PC-3 (cell line): ENCODE measurements at regions not wholly inside any gene's neighbourhood (a gene's known extent, or its start where the extent isn't known, plus 50 kb on each side); places are given as distances from the start of the nearest gene placed in this dataset.

ENCODE experiments used
- ATAC-seq: fragments of 200-7000 bp; cut with Tn5 transposase; 2 replicates; pipeline ENCODE4 v1.9.1; 2020; ENCODE audit warnings: mild to moderate bottlenecking, moderate library complexity
- BruUV-seq: library from RNA; stranded (reverse); fragments of 400-500 nt; replicated peaks from 2 replicates; lab custom pipeline; 2021; lab: Mats Ljungman, UMichigan
- CTCF ChIA-PET: fragments of 300-600 bp; sonication (Branson Sonifier 250); formaldehyde crosslinking; loops from one replicate; lab custom pipeline; 2022; ENCODE audit warnings: antibody characterized with exemption; lab: Charles Lee
- POLR2A ChIA-PET: fragments of 300-600 bp; sonication (Branson Sonifier 250); formaldehyde crosslinking; loops from one replicate; lab custom pipeline; 2022; ENCODE audit warnings: antibody characterized with exemption; ENCODE audit not compliant: unreplicated experiment; lab: Charles Lee
- DNase-seq: peaks from one replicate; pipeline ENCODE4 v3.0.0-alpha.2; 2015
- H2AFZ ChIP-seq: fragments of 300-600 bp; sonication (generic); 2 replicates; pipeline ENCODE4 v1.6.0; 2016; ENCODE audit warnings: antibody characterized with exemption, low read length
- H3F3A ChIP-seq: fragments of 300-600 bp; sonication (generic); one replicate; pipeline ENCODE4 v1.6.0; 2017; ENCODE audit warnings: antibody characterized with exemption, low read length, control low read depth, mild to moderate bottlenecking; ENCODE audit not compliant: unreplicated experiment
- H3K27ac ChIP-seq: fragments of 300-600 bp; sonication (generic); 2 replicates; pipeline ENCODE4 v1.5.1; 2016; ENCODE audit warnings: mild to moderate bottlenecking, low read length
- H3K27me3 ChIP-seq: fragments of 300-600 bp; sonication (generic); 2 replicates; pipeline ENCODE4 v1.6.1; 2016; ENCODE audit warnings: low read length, mixed read lengths
- H3K36me3 ChIP-seq: fragments of 300-600 bp; sonication (generic); 2 replicates; pipeline ENCODE4 v1.6.1; 2016; ENCODE audit warnings: low read depth, mixed run types, low read length, mixed read lengths
- H3K4me1 ChIP-seq: fragments of 300-600 bp; sonication (generic); 2 replicates; pipeline ENCODE4 v1.5.1; 2016; ENCODE audit warnings: low read length; ENCODE audit not compliant: insufficient read depth
- H3K4me2 ChIP-seq: fragments of 300-600 bp; sonication (generic); 2 replicates; pipeline ENCODE4 v1.6.0; 2016; ENCODE audit warnings: low read length
- H3K4me3 ChIP-seq: fragments of 300-600 bp; sonication (generic); 2 replicates; pipeline ENCODE4 v1.5.1; 2016; ENCODE audit warnings: mild to moderate bottlenecking, low read length, mixed read lengths
- H3K79me2 ChIP-seq: fragments of 300-600 bp; sonication (generic); 2 replicates; pipeline ENCODE4 v1.6.1; 2017; ENCODE audit warnings: low read length, mixed read lengths
- H3K9ac ChIP-seq: fragments of 300-600 bp; sonication (generic); 2 replicates; pipeline ENCODE4 v1.6.0; 2016; ENCODE audit warnings: mild to moderate bottlenecking, low read length
- H3K9me2 ChIP-seq: fragments of 300-600 bp; sonication (generic); replicated peaks from 2 replicates; pipeline ENCODE4 v1.6.1; 2016; ENCODE audit warnings: mixed run types, low read length, mixed read lengths
- H3K9me3 ChIP-seq: fragments of 300-600 bp; sonication (generic); 2 replicates; pipeline ENCODE4 v1.6.1; 2016; ENCODE audit warnings: low read length, mixed read lengths
- H4K20me1 ChIP-seq: fragments of 300-600 bp; sonication (generic); 2 replicates; pipeline ENCODE4 v1.6.1; 2016; ENCODE audit warnings: low read length, mixed read lengths
- EZH2 ChIP-seq: fragments of 300-600 bp; sonication (generic); IDR thresholded peaks from one replicate; pipeline ENCODE4 v1.6.1; 2017; ENCODE audit warnings: antibody characterized with exemption, mild to moderate bottlenecking, low read length; ENCODE audit not compliant: unreplicated experiment
- EZH2phosphoT487 ChIP-seq: fragments of 300-600 bp; sonication (generic); IDR thresholded peaks from 2 replicates; pipeline ENCODE4 v1.6.1; 2018; ENCODE audit warnings: mild to moderate bottlenecking, antibody characterized with exemption, low read length, borderline replicate concordance
- intact Hi-C: fragments of 100-400 bp; cut with micrococcal nuclease; formaldehyde crosslinking; loops from 2 replicates; pipeline ENCODE4 v1.9.0; 2023
- TF ChIP-seq, protein P1 (sequence below): fragments of 300-600 bp; sonication (generic); conservative IDR thresholded peaks from 2 replicates; pipeline ENCODE4 v1.5.1; 2017; ENCODE audit warnings: antibody characterized with exemption, low read depth, mild to moderate bottlenecking, low read length

DNA sequence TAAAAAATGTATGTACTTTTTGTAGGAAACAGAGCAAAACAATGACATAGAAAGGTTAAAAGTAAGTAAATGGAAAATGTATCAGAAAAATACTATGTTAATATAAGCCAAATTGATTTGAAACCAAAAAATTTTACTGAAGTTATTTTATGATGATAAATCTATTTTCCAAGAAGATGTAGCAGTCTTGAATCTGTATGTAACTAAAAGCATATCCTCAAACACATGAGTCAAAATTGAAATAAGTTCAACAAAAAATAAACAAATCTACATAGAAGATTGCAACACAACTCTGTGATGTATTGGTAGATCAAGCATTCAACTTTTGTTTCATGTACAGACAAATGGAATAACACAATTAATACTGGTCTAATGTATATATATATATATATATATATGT is 450.0 kb downstream of the SPRY1 start:
- H3K79me2 ChIP-seq = no peaks in the 10 kb centered on the region
- no peak overlapping the region for H2AFZ ChIP-seq
- H3K27me3 ChIP-seq = no peaks in the 10 kb centered on the region
- intact Hi-C loops = no loop called here
- H3K9ac ChIP-seq = no peak overlapping the region
- no peaks in the 10 kb centered on the region for H3F3A ChIP-seq
- H3K36me3 ChIP-seq = no peaks in the 10 kb centered on the region
- TF ChIP-seq EZH2phosphoT487 (no peak), EZH2 (no peak)
- TF ChIP-seq, protein P1, sequence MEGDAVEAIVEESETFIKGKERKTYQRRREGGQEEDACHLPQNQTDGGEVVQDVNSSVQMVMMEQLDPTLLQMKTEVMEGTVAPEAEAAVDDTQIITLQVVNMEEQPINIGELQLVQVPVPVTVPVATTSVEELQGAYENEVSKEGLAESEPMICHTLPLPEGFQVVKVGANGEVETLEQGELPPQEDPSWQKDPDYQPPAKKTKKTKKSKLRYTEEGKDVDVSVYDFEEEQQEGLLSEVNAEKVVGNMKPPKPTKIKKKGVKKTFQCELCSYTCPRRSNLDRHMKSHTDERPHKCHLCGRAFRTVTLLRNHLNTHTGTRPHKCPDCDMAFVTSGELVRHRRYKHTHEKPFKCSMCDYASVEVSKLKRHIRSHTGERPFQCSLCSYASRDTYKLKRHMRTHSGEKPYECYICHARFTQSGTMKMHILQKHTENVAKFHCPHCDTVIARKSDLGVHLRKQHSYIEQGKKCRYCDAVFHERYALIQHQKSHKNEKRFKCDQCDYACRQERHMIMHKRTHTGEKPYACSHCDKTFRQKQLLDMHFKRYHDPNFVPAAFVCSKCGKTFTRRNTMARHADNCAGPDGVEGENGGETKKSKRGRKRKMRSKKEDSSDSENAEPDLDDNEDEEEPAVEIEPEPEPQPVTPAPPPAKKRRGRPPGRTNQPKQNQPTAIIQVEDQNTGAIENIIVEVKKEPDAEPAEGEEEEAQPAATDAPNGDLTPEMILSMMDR = no peak
- no peak overlapping the region for H3K4me3 ChIP-seq
- no peaks in the 10 kb centered on the region for H3K4me1 ChIP-seq
- POLR2A ChIA-PET = no interaction called here
- CTCF ChIA-PET = no interaction called here
- no peaks in the 10 kb centered on the region for H4K20me1 ChIP-seq
- H3K4me2 ChIP-seq = no peak overlapping the region
- H3K9me3 ChIP-seq = no peaks in the 10 kb centered on the region
- no peak overlapping the region for H3K27ac ChIP-seq
- BruUV-seq = no TSS peak
- no peaks in the 10 kb centered on the region for H3K9me2 ChIP-seq
- ATAC-seq (no peak), DNase-seq (no peak)

DNA sequence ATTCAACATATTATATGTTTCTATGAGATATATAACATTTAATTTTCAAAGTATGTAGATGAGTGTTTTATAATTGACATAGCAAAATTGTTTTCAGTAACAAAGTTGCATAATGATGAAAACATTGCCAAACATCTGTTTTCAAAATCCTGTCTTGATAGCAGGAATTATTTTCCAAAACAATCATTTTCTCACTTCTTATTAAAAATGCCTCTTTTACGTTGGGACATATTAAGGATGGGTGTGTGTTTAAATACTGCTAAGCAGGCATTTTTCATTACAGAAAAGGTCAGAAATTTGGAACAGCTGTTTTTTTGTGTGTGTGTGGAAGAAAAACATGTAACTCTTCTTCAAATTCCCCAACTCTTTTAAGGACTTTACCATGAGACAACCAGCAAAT is 452.0 kb downstream of the SPRY1 start:
- no peak overlapping the region for H3K4me2 ChIP-seq
- H3K4me3 ChIP-seq = no peak overlapping the region
- H2AFZ ChIP-seq = no peak overlapping the region
- no peaks in the 10 kb centered on the region for H3K79me2 ChIP-seq
- H3K9ac ChIP-seq = no peak overlapping the region
- no TSS peak for BruUV-seq
- intact Hi-C loops = no loop called here
- DNase-seq = no peak
- ChIA-PET POLR2A (no interaction called here), CTCF (no interaction called here)
- no peaks in the 10 kb centered on the region for H3K9me2 ChIP-seq
- no peaks in the 10 kb centered on the region for H3F3A ChIP-seq
- no peaks in the 10 kb centered on the region for H4K20me1 ChIP-seq
- H3K27me3 ChIP-seq = no peaks in the 10 kb centered on the region
- ATAC-seq = no peak
- no peaks in the 10 kb centered on the region for H3K4me1 ChIP-seq
- no peak for TF ChIP-seq EZH2phosphoT487
- H3K9me3 ChIP-seq = no peaks in the 10 kb centered on the region
- no peak overlapping the region for H3K27ac ChIP-seq
- no peaks in the 10 kb centered on the region for H3K36me3 ChIP-seq

DNA sequence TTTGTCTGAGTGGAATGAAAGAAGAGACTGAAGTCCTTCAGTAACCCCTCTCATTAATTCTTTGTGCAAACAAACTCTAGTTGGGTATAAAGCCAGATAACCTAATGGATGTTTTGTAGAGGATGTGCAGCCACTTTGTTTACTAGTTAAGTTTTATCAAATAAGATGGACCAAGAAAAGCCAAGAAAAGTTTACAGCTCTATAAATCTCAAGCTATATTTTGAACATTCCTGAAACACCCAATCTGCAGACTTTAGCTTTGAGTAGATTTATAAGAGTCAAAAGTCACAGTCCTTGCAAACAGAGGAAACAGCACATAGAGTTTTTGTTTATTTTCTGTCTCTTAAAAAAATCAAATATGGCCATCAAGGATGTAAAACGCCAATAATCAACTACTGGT is 452.9 kb downstream of the SPRY1 start:
- Histone ChIP-seq H3K9me3 (no peaks in the 10 kb centered on the region), H3K9me2 (no peaks in the 10 kb centered on the region), H3K27me3 (no peaks in the 10 kb centered on the region), H3K4me3 (no peak overlapping the region), H4K20me1 (no peaks in the 10 kb centered on the region), H3K36me3 (no peaks in the 10 kb centered on the region), H3K79me2 (no peaks in the 10 kb centered on the region), H3K9ac (no peak overlapping the region), H3K4me2 (no peak overlapping the region), H3K27ac (no peak overlapping the region), H3F3A (no peaks in the 10 kb centered on the region), H2AFZ (no peak overlapping the region), H3K4me1 (no peaks in the 10 kb centered on the region)
- DNase-seq (no peak), ATAC-seq (peak; percentile 51)
- POLR2A ChIA-PET = interaction anchor here (0.7 kb wide), 1 partner anchor 37 kb away, joined by 3 read pairs; no protein-coding TSS in a partner anchor
- no TSS peak for BruUV-seq
- CTCF ChIA-PET = no interaction called here
- no peak for TF ChIP-seq EZH2
- intact Hi-C loops = no loop called here

DNA sequence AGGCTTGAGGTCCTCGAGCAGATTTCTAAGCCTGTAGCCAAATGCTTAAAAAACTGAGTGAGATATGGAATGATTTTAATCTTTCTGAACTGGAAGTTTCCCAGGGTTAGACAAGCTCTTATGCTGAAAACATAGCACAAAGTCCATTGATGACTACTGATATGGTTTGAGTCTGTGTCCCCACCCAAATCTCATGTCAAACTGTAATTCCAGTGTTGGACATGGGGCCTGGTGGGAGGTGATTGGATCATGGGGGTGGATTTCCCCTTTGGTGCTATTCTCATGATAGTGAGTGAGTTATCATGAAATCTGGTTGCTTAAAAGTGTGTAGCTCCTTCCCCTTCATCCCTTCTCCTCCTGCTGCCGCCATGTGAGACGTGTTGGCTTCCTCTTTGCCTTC is 454.9 kb downstream of the SPRY1 start:
- POLR2A ChIA-PET = no interaction called here

More for the DNA sequence above, 454.9 kb downstream of the SPRY1 start:
- H4K20me1 ChIP-seq = no peaks in the 10 kb centered on the region
- H3K9me3 ChIP-seq = no peaks in the 10 kb centered on the region
- H3K27ac ChIP-seq = no peak overlapping the region
- no peaks in the 10 kb centered on the region for H3K27me3 ChIP-seq
- intact Hi-C loops = no loop called here
- no peak overlapping the region for H2AFZ ChIP-seq
- H3K79me2 ChIP-seq = no peaks in the 10 kb centered on the region
- no peak for TF ChIP-seq EZH2
- TF ChIP-seq EZH2phosphoT487 = no peak
- TF ChIP-seq, protein P1 = no peak
- ATAC-seq (no peak), DNase-seq (no peak)
- CTCF ChIA-PET = no interaction called here
- no TSS peak for BruUV-seq
- H3K9me2 ChIP-seq = no peaks in the 10 kb centered on the region
- H3F3A ChIP-seq = no peaks in the 10 kb centered on the region
- no peak overlapping the region for H3K4me3 ChIP-seq
- no peak overlapping the region for H3K9ac ChIP-seq
- H3K4me2 ChIP-seq = no peak overlapping the region
- no peaks in the 10 kb centered on the region for H3K4me1 ChIP-seq
- H3K36me3 ChIP-seq = no peaks in the 10 kb centered on the region
